ENCODE measurements at regions not wholly inside any gene's neighbourhood (a gene's known extent, or its start where the extent isn't known, plus 50 kb on each side); places are given as distances from the start of the nearest gene placed in this dataset.

- TF ChIP-seq CTCF (IDR thresholded peaks at IDR 0.05; ENCODE audit: insufficient read depth, low read length, poor library complexity, severe bottlenecking), result no peak
- H3K4me3 ChIP-seq (ENCODE audit: low read depth, low read length), result no peak overlapping the region
- H3K27me3 ChIP-seq (ENCODE audit: control insufficient read depth, insufficient read depth, low read length), result no peaks in the 10 kb centered on the region
- DNase-seq (ENCODE audit: low read depth), result peak; percentile 25
- no peaks in the 10 kb centered on the region for H3K36me3 ChIP-seq (ENCODE audit: control insufficient read depth, insufficient read depth, low read length)
These were observed 728.6 kb downstream of the SLC4A3 start for GRCh38 chr2:220356076-220356475.

- DNase-seq (ENCODE audit: low read depth), result no peak
- H3K4me3 ChIP-seq (ENCODE audit: low read depth, low read length), result no peak overlapping the region
- TF ChIP-seq CTCF (IDR thresholded peaks at IDR 0.05; ENCODE audit: insufficient read depth, low read length, poor library complexity, severe bottlenecking), result no peak
These were observed 737.6 kb downstream of the SLC4A3 start for GRCh38 chr2:220365023-220365422.

GRCh38 chr2:220366765-220367164 is 739.3 kb downstream of the SLC4A3 start:
- no peak for TF ChIP-seq CTCF (IDR thresholded peaks at IDR 0.05; ENCODE audit: insufficient read depth, low read length, poor library complexity, severe bottlenecking)
- no peaks in the 10 kb centered on the region for H3K36me3 ChIP-seq (ENCODE audit: control insufficient read depth, insufficient read depth, low read length)
- no peak for DNase-seq (ENCODE audit: low read depth)
- no peak overlapping the region for H3K4me3 ChIP-seq (ENCODE audit: low read depth, low read length)
- no peaks in the 10 kb centered on the region for H3K27me3 ChIP-seq (ENCODE audit: control insufficient read depth, insufficient read depth, low read length)

More at GRCh38 chr2:220365023-220365422, 737.6 kb downstream of the SLC4A3 start:
- Histone ChIP-seq H3K27me3 (ENCODE audit: control insufficient read depth, insufficient read depth, low read length) (no peaks in the 10 kb centered on the region), H3K36me3 (ENCODE audit: control insufficient read depth, insufficient read depth, low read length) (no peaks in the 10 kb centered on the region)

GRCh38 chr2:220370764-220371163 is 743.3 kb downstream of the SLC4A3 start:
- Histone ChIP-seq H3K4me3 (ENCODE audit: low read depth, low read length) (no peak overlapping the region), H3K27me3 (ENCODE audit: control insufficient read depth, insufficient read depth, low read length) (no peaks in the 10 kb centered on the region), H3K36me3 (ENCODE audit: control insufficient read depth, insufficient read depth, low read length) (no peaks in the 10 kb centered on the region)
- DNase-seq (ENCODE audit: low read depth), result no peak
- TF ChIP-seq CTCF (IDR thresholded peaks at IDR 0.05; ENCODE audit: insufficient read depth, low read length, poor library complexity, severe bottlenecking), result no peak

- Histone ChIP-seq H3K4me3 (ENCODE audit: low read depth, low read length) (no peak overlapping the region), H3K27me3 (ENCODE audit: control insufficient read depth, insufficient read depth, low read length) (no peaks in the 10 kb centered on the region), H3K36me3 (ENCODE audit: control insufficient read depth, insufficient read depth, low read length) (no peaks in the 10 kb centered on the region)
- DNase-seq (ENCODE audit: low read depth), result no peak
- no peak for TF ChIP-seq CTCF (IDR thresholded peaks at IDR 0.05; ENCODE audit: insufficient read depth, low read length, poor library complexity, severe bottlenecking)
These were observed 743.8 kb downstream of the SLC4A3 start for GRCh38 chr2:220371211-220371610.

GRCh38 chr2:220373878-220374277 is 746.4 kb downstream of the SLC4A3 start:
- Histone ChIP-seq H3K36me3 (ENCODE audit: control insufficient read depth, insufficient read depth, low read length) (no peaks in the 10 kb centered on the region), H3K4me3 (ENCODE audit: low read depth, low read length) (no peak overlapping the region), H3K27me3 (ENCODE audit: control insufficient read depth, insufficient read depth, low read length) (no peaks in the 10 kb centered on the region)
- TF ChIP-seq CTCF (IDR thresholded peaks at IDR 0.05; ENCODE audit: insufficient read depth, low read length, poor library complexity, severe bottlenecking), result no peak
- DNase-seq (ENCODE audit: low read depth), result no peak

All from kidney epithelial cell (primary cell).